HL-60 (cell line): ENCODE measurements at regions not wholly inside any gene's neighbourhood (a gene's known extent, or its start where the extent isn't known, plus 50 kb on each side); places are given as distances from the start of the nearest gene placed in this dataset.

Source experiments
- CTCF ChIP-seq: IDR thresholded peaks from one replicate; pipeline ENCODE4 v1.5.1; 2011; ENCODE audit warnings: low read length, control low read depth, inconsistent platforms; ENCODE audit not compliant: insufficient read depth
- GABPA ChIP-seq: IDR thresholded peaks from 2 replicates; pipeline ENCODE4 v1.6.1; 2012; ENCODE audit warnings: low read depth
- POLR2AphosphoS5 ChIP-seq: IDR thresholded peaks from 2 replicates; pipeline ENCODE4 v1.6.1; 2012; ENCODE audit warnings: low read depth
- REST ChIP-seq: IDR thresholded peaks from 2 replicates; pipeline ENCODE4 v1.6.1; 2012; ENCODE audit warnings: low read depth; ENCODE audit not compliant: insufficient replicate concordance

- TF ChIP-seq CTCF (no peak), GABPA (no peak), REST (no peak), POLR2AphosphoS5 (no peak)
Observed at GRCh38 chr2:67721516-67721915, 324.4 kb downstream of the ETAA1 start.
